Suprapubic skin (tissue), 4 donors: ENCODE measurements at regions not wholly inside any gene's neighbourhood (a gene's known extent, or its start where the extent isn't known, plus 50 kb on each side); places are given as distances from the start of the nearest gene placed in this dataset.

Experiments used
- DNase-seq, 2 donors: peaks; one replicate each; pipeline ENCODE4 v3.0.0-alpha.2; 2019; ENCODE audit warnings: low spot score in 2 of 2
- H3K27ac ChIP-seq: fragments of 200-600 bp; sonication (generic); one replicate; pipeline ENCODE4 v1.5.1; 2019
- H3K27me3 ChIP-seq: fragments of 200-600 bp; sonication (generic); one replicate; pipeline ENCODE4 v1.5.1; 2019
- H3K36me3 ChIP-seq: fragments of 200-600 bp; sonication (generic); one replicate; pipeline ENCODE4 v1.5.1; 2019
- H3K4me1 ChIP-seq: fragments of 200-600 bp; sonication (generic); one replicate; pipeline ENCODE4 v1.5.1; 2019
- H3K4me3 ChIP-seq: fragments of 200-600 bp; sonication (generic); one replicate; pipeline ENCODE4 v1.5.1; 2019; ENCODE audit warnings: mild to moderate bottlenecking
- H3K9me3 ChIP-seq: fragments of 200-600 bp; sonication (generic); one replicate; pipeline ENCODE4 v1.5.1; 2019
- CTCF ChIP-seq, 2 donors: fragments of 200-600 bp in 1 of 2; fragments of 450-650 bp in 1 of 2; sonication (generic) in 1 of 2; IDR thresholded peaks; one replicate each; pipeline ENCODE4 v1.5.1; 2016 to 2019; ENCODE audit warnings: antibody characterized with exemption in 2 of 2, mild to moderate bottlenecking in 1 of 2, moderate library complexity in 1 of 2
- EP300 ChIP-seq: sonication (generic); formaldehyde crosslinking; IDR thresholded peaks from one replicate; pipeline ENCODE4 v1.6.1; 2017; ENCODE audit warnings: antibody characterized with exemption
- POLR2A ChIP-seq, 2 donors: fragments of 450-650 bp; IDR thresholded peaks; one replicate each; pipeline ENCODE4 v1.6.1; 2017; ENCODE audit warnings: antibody characterized with exemption in 2 of 2, mild to moderate bottlenecking in 2 of 2, moderate library complexity in 2 of 2
- POLR2AphosphoS5 ChIP-seq, 3 donors: sonication (generic); formaldehyde crosslinking; IDR thresholded peaks; one replicate each; pipeline ENCODE4 v1.6.1; 2017; ENCODE audit warnings: antibody characterized with exemption in 3 of 3
- WGBS: methylation state at CpG from one replicate; pipeline ENCODE4 v1.1.5; 2018; 5-methylcytosine and 5-hydroxymethylcytosine counted together

GRCh38 chr14:34172550-34173368 is 221.9 kb upstream of the EGLN3 start:
- Histone ChIP-seq H3K36me3 (no peaks in the 10 kb centered on the region), H3K27me3 (no peaks in the 10 kb centered on the region), H3K27ac (no peak overlapping the region), H3K4me1 (peaks cover 15% of the 10 kb centered on the region), H3K4me3 (no peak overlapping the region), H3K9me3 (no peaks in the 10 kb centered on the region)
- WGBS = 58% methylated on average over 6 of the region's 6 CpGs
- DNase-seq = no peak
- no peak for TF ChIP-seq POLR2AphosphoS5 (IDR thresholded peaks at IDR 0.05)
- TF ChIP-seq EP300 = no peak
- TF ChIP-seq CTCF (IDR thresholded peaks at IDR 0.05) = no peak
- no peak for TF ChIP-seq POLR2A (IDR thresholded peaks at IDR 0.05)

- 36% methylated on average over 1 of the region's 1 CpG for WGBS
- TF ChIP-seq CTCF (IDR thresholded peaks at IDR 0.05) (no peak), POLR2A (IDR thresholded peaks at IDR 0.05) (no peak), POLR2AphosphoS5 (IDR thresholded peaks at IDR 0.05) (no peak), EP300 (no peak)
- no peaks in the 10 kb centered on the region for H3K36me3 ChIP-seq
Observed at GRCh38 chr14:34172173-34172451, 221.2 kb upstream of the EGLN3 start.

GRCh38 chr14:34171431-34172172 is 220.7 kb upstream of the EGLN3 start:
- 91% methylated on average over 8 of the region's 8 CpGs for WGBS
- no peak overlapping the region for H3K4me3 ChIP-seq
- no peaks in the 10 kb centered on the region for H3K36me3 ChIP-seq
- H3K27me3 ChIP-seq = no peaks in the 10 kb centered on the region
- H3K4me1 ChIP-seq = peaks cover 15% of the 10 kb centered on the region
- TF ChIP-seq CTCF (IDR thresholded peaks at IDR 0.05) = no peak
- TF ChIP-seq POLR2AphosphoS5 (IDR thresholded peaks at IDR 0.05) = no peak
- TF ChIP-seq POLR2A (IDR thresholded peaks at IDR 0.05) = no peak
- TF ChIP-seq EP300 = no peak
- H3K9me3 ChIP-seq = no peaks in the 10 kb centered on the region
- DNase-seq = no peak
- H3K27ac ChIP-seq = no peak overlapping the region

More at GRCh38 chr14:34172173-34172451, 221.2 kb upstream of the EGLN3 start:
- no peak for DNase-seq
- Histone ChIP-seq H3K9me3 (no peaks in the 10 kb centered on the region), H3K4me3 (no peak overlapping the region), H3K4me1 (peaks cover 15% of the 10 kb centered on the region), H3K27me3 (no peaks in the 10 kb centered on the region), H3K27ac (no peak overlapping the region)

GRCh38 chr14:34170882-34171281 is 220.0 kb upstream of the EGLN3 start:
- Histone ChIP-seq H3K27ac (no peak overlapping the region), H3K4me1 (peaks cover 15% of the 10 kb centered on the region), H3K9me3 (no peaks in the 10 kb centered on the region), H3K4me3 (no peak overlapping the region), H3K36me3 (no peaks in the 10 kb centered on the region), H3K27me3 (no peaks in the 10 kb centered on the region)
- TF ChIP-seq POLR2A (IDR thresholded peaks at IDR 0.05) (no peak), POLR2AphosphoS5 (IDR thresholded peaks at IDR 0.05) (no peak), EP300 (no peak), CTCF (IDR thresholded peaks at IDR 0.05) (no peak)
- WGBS = 100% methylated on average over 1 of the region's 1 CpG
- DNase-seq = no peak

- 39% methylated on average over 3 of the region's 3 CpGs for WGBS
- Histone ChIP-seq H3K9me3 (no peaks in the 10 kb centered on the region), H3K27ac (no peak overlapping the region), H3K4me1 (peaks cover 15% of the 10 kb centered on the region), H3K27me3 (no peaks in the 10 kb centered on the region), H3K36me3 (no peaks in the 10 kb centered on the region), H3K4me3 (no peak overlapping the region)
- no peak for TF ChIP-seq EP300
- no peak for TF ChIP-seq CTCF (IDR thresholded peaks at IDR 0.05)
- no peak for TF ChIP-seq POLR2AphosphoS5 (IDR thresholded peaks at IDR 0.05)
- TF ChIP-seq POLR2A (IDR thresholded peaks at IDR 0.05) = no peak
- no peak for DNase-seq
Observed at GRCh38 chr14:34169561-34169960, 218.7 kb upstream of the EGLN3 start.
